IMR-90 (cell line): ENCODE measurements at regions not wholly inside any gene's neighbourhood (a gene's known extent, or its start where the extent isn't known, plus 50 kb on each side); places are given as distances from the start of the nearest gene placed in this dataset.

Experiments used
- ATAC-seq: fragments of 200-7000 bp; cut with Tn5 transposase; 2 replicates; pipeline ENCODE4 v1.9.1; 2020; ENCODE audit warnings: low read depth, mild to moderate bottlenecking, moderate library complexity
- BruUV-seq: library from RNA; stranded (reverse); fragments of 400-500 nt; replicated peaks from 2 replicates; lab custom pipeline; 2021; lab: Mats Ljungman, UMichigan
- CTCF ChIA-PET: fragments of 300-600 bp; formaldehyde crosslinking; extraction: SDS; loops from one replicate; lab custom pipeline; 2021; ENCODE audit warnings: antibody characterized with exemption; lab: Yijun Ruan, JAX
- POLR2A ChIA-PET: fragments of 300-600 bp; sonication (Branson Sonifier 250); formaldehyde crosslinking; loops from one replicate; lab custom pipeline; 2022; ENCODE audit warnings: antibody characterized with exemption; ENCODE audit not compliant: unreplicated experiment; lab: Charles Lee
- DNase-seq: peaks from one replicate; pipeline ENCODE4 v3.0.0; 2013
- H2AFZ ChIP-seq: replicated peaks from 2 replicates; pipeline ENCODE3; 2013; ENCODE audit warnings: low read length, mild to moderate bottlenecking; ENCODE audit not compliant: poor library complexity
- H2AK5ac ChIP-seq: 2 replicates; pipeline ENCODE4 v1.6.1; 2013; ENCODE audit warnings: low read depth, low read length, inconsistent platforms
- H2AK9ac ChIP-seq: replicated peaks from 2 replicates; pipeline ENCODE3; 2013; ENCODE audit warnings: mild to moderate bottlenecking, low read depth, low read length, moderate library complexity; ENCODE audit not compliant: poor library complexity
- H2BK120ac ChIP-seq: 2 replicates; pipeline ENCODE4 v1.6.1; 2013; ENCODE audit warnings: low read depth, low read length, inconsistent platforms
- H2BK15ac ChIP-seq: 3 replicates; pipeline ENCODE4 v1.6.1; 2013; ENCODE audit warnings: low read depth, low read length, inconsistent platforms
- H2BK20ac ChIP-seq: 2 replicates; pipeline ENCODE4 v1.6.1; 2013; ENCODE audit warnings: low read depth, mild to moderate bottlenecking, inconsistent platforms, low read length, moderate library complexity
- H2BK5ac ChIP-seq: 2 replicates; pipeline ENCODE4 v1.6.1; 2013; ENCODE audit warnings: mild to moderate bottlenecking, low read depth, low read length, inconsistent platforms; ENCODE audit not compliant: poor library complexity, severe bottlenecking
- H3K14ac ChIP-seq: replicated peaks from 2 replicates; pipeline ENCODE4 v1.6.1; 2013; ENCODE audit warnings: low read depth, low read length, inconsistent platforms
- H3K18ac ChIP-seq: 2 replicates; pipeline ENCODE4 v1.6.1; 2013; ENCODE audit warnings: low read depth, low read length, control low read depth
- H3K23ac ChIP-seq: 2 replicates; pipeline ENCODE4 v1.6.1; 2013; ENCODE audit warnings: low read depth, low read length, inconsistent platforms
- H3K27ac ChIP-seq: 2 replicates; pipeline ENCODE4 v1.5.1; 2013; ENCODE audit warnings: mild to moderate bottlenecking, control low read depth, low read length; ENCODE audit not compliant: insufficient read depth
- H3K27me3 ChIP-seq: 2 replicates; pipeline ENCODE4 v1.6.1; 2013; ENCODE audit warnings: low read length; ENCODE audit not compliant: control insufficient read depth, insufficient read depth
- H3K36me3 ChIP-seq: 2 replicates; pipeline ENCODE4 v1.6.1; 2013; ENCODE audit warnings: low read length, mixed read lengths; ENCODE audit not compliant: control insufficient read depth, insufficient read depth
- H3K4ac ChIP-seq: 2 replicates; pipeline ENCODE4 v1.6.1; 2013; ENCODE audit warnings: low read depth, low read length, inconsistent platforms
- H3K4me1 ChIP-seq: 2 replicates; pipeline ENCODE4 v1.6.1; 2013; ENCODE audit warnings: low read length, mixed read lengths; ENCODE audit not compliant: control insufficient read depth, insufficient read depth
- H3K4me2 ChIP-seq: 2 replicates; pipeline ENCODE4 v1.6.1; 2013; ENCODE audit warnings: low read depth, mild to moderate bottlenecking, control low read depth, low read length, moderate library complexity
- H3K4me3 ChIP-seq: 2 replicates; pipeline ENCODE4 v1.5.1; 2013; ENCODE audit warnings: low read depth, mild to moderate bottlenecking, control low read depth, low read length, moderate library complexity; ENCODE audit not compliant: insufficient read depth
- H3K56ac ChIP-seq: 2 replicates; pipeline ENCODE4 v1.6.1; 2013; ENCODE audit warnings: low read length, inconsistent platforms; ENCODE audit not compliant: insufficient read depth; ENCODE audit errors: extremely low read depth
- H3K79me1 ChIP-seq, 2 experiments: 2 replicates each; pipeline ENCODE4 v1.6.1; 2013; ENCODE audit warnings: low read length in 2 of 2, inconsistent platforms in 1 of 2, low read depth in 1 of 2
- H3K9ac ChIP-seq: 2 replicates; pipeline ENCODE4 v1.6.1; 2013; ENCODE audit warnings: low read depth, low read length, control low read depth
- H3K9me1 ChIP-seq: 2 replicates; pipeline ENCODE4 v1.6.1; 2013; ENCODE audit warnings: low read length, inconsistent platforms; ENCODE audit not compliant: insufficient read depth
- H3K9me3 ChIP-seq: 2 replicates; pipeline ENCODE4 v1.6.1; 2013; ENCODE audit warnings: low read length; ENCODE audit not compliant: control insufficient read depth, insufficient read depth
- H4K20me1 ChIP-seq: 2 replicates; pipeline ENCODE4 v1.6.1; 2013; ENCODE audit warnings: low read length, inconsistent platforms; ENCODE audit not compliant: insufficient read depth
- H4K5ac ChIP-seq: 2 replicates; pipeline ENCODE4 v1.6.1; 2013; ENCODE audit warnings: mild to moderate bottlenecking, low read depth, low read length, control low read depth
- H4K8ac ChIP-seq, 2 experiments: 2 replicates each; pipeline ENCODE4 v1.6.1; 2013; ENCODE audit warnings: low read depth in 2 of 2, low read length in 2 of 2, control low read depth in 1 of 2, inconsistent platforms in 1 of 2
- H4K91ac ChIP-seq: 2 replicates; pipeline ENCODE4 v1.6.1; 2013; ENCODE audit warnings: low read depth, low read length, inconsistent platforms; ENCODE audit not compliant: insufficient read depth
- BHLHE40 ChIP-seq: fragments of 150-350 bp; IDR thresholded peaks from 2 replicates; pipeline ENCODE4 v1.6.1; 2016; ENCODE audit warnings: mild to moderate bottlenecking, low read depth, low read length
- CEBPB ChIP-seq: IDR thresholded peaks from 2 replicates; pipeline ENCODE4 v1.6.1; 2012; ENCODE audit warnings: low read depth, low read length, improper control_type of control experiment
- CTCF ChIP-seq: conservative IDR thresholded peaks from 2 replicates; pipeline ENCODE4 v1.5.1; 2012; ENCODE audit warnings: mild to moderate bottlenecking, low read depth, low read length, improper control_type of control experiment
- MAFK ChIP-seq: IDR thresholded peaks from 2 replicates; pipeline ENCODE4 v1.6.1; 2012; ENCODE audit warnings: low read depth, low read length, improper control_type of control experiment
- MXI1 ChIP-seq: IDR thresholded peaks from 2 replicates; pipeline ENCODE4 v1.6.1; 2012; ENCODE audit warnings: low read depth, mild to moderate bottlenecking, low read length, moderate library complexity, borderline replicate concordance
- POLR2A ChIP-seq: IDR thresholded peaks from 2 replicates; pipeline ENCODE4 v1.6.1; 2012; ENCODE audit warnings: mild to moderate bottlenecking, low read depth, low read length
- RCOR1 ChIP-seq: IDR thresholded peaks from 2 replicates; pipeline ENCODE4 v1.6.1; 2012; ENCODE audit warnings: mild to moderate bottlenecking, low read length, improper control_type of control experiment; ENCODE audit not compliant: insufficient replicate concordance
- RFX5 ChIP-seq: IDR thresholded peaks from 2 replicates; pipeline ENCODE4 v1.8.0; 2012; ENCODE audit warnings: low read depth, mild to moderate bottlenecking, low read length, moderate library complexity
- USF2 ChIP-seq: fragments of 150-350 bp; IDR thresholded peaks from 2 replicates; pipeline ENCODE4 v1.6.1; 2017; ENCODE audit warnings: mild to moderate bottlenecking, antibody characterized with exemption, low read length, low read depth
- WGBS, 2 experiments: methylation state at CpG; one replicate each; pipeline versions ENCODE4 v1.1.5 to v1.1.7; 2013; ENCODE audit warnings: missing lambda C conversion rate in 2 of 2; ENCODE audit not compliant: insufficient read length in 1 of 2; ENCODE audit errors: extremely low coverage in 2 of 2; 5-methylcytosine and 5-hydroxymethylcytosine counted together
- dilution Hi-C: fragments of 300-500 bp; cut with HindIII; formaldehyde crosslinking; loops from one replicate; pipeline ENCODE4 v1.14.3; 2018; ENCODE audit warnings: low sequenced_read_pairs; ENCODE audit not compliant: unreplicated experiment
- in situ Hi-C: fragments of 300-500 bp; cut with MboI; formaldehyde crosslinking; loops from 3 replicates; pipeline ENCODE4 v1.14.3; 2019; ENCODE audit warnings: low sequenced_read_pairs, inconsistent platforms, mixed read lengths
- intact Hi-C: fragments of 100-400 bp; cut with micrococcal nuclease; formaldehyde crosslinking; loops from 2 replicates; pipeline ENCODE4 v1.10.0; 2022

DNA sequence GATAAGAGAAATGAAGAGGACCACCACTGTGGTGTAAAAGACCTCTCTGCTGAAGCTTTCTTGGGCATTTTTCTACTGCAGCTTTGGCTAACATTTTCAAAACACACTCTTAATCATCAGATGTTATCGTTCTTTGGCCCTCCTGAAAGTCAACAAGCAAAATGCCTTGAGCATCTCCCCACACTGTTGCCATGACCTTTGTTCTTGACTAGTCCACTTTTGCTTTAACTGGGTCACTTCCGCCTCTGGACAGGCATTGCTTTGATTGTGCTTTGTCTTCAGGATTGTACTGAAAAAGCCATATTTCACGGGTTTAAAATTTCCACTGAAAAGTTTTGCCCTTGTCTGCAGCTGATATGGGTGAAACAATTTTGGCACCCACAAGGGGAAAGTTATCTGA lies 107.8 kb upstream of the CXCL12 start:
- BruUV-seq, result no TSS peak
- Histone ChIP-seq H3K4me3 (no peak overlapping the region), H3K27me3 (no peaks in the 10 kb centered on the region), H3K14ac (no peak overlapping the region), H4K91ac (no peak overlapping the region), H3K4ac (no peak overlapping the region), H3K79me1 (no peaks in the 10 kb centered on the region), H4K8ac (no peak overlapping the region), H4K20me1 (no peaks in the 10 kb centered on the region), H3K4me2 (no peak overlapping the region), H3K56ac (no peak overlapping the region), H2BK20ac (no peak overlapping the region), H3K23ac (no peak overlapping the region), H3K9me1 (no peaks in the 10 kb centered on the region), H3K9me3 (no peaks in the 10 kb centered on the region), H2AK9ac (no peak overlapping the region), H2AK5ac (no peak overlapping the region), H2BK5ac (no peak overlapping the region), H3K27ac (no peak overlapping the region), H2BK120ac (no peak overlapping the region), H4K5ac (no peak overlapping the region), H2AFZ (no peak overlapping the region), H3K36me3 (no peaks in the 10 kb centered on the region), H3K18ac (no peak overlapping the region), H3K4me1 (no peaks in the 10 kb centered on the region), H3K9ac (no peak overlapping the region), H2BK15ac (no peak overlapping the region)
- ATAC-seq (no peak), DNase-seq (no peak)
- dilution Hi-C loops, result no loop called here
- ChIA-PET POLR2A (no interaction called here), CTCF (interaction anchor here (1.1 kb wide), 1 partner anchor 12 kb away, joined by 3 read pairs; no protein-coding TSS in a partner anchor)
- in situ Hi-C loops, result no loop called here
- intact Hi-C loops, result no loop called here
- WGBS, 2 experiments, result no CpG with 5 or more reads among the region's 3 CpGs
- TF ChIP-seq MXI1 (no peak), RFX5 (no peak), USF2 (no peak), MAFK (no peak), BHLHE40 (no peak), CEBPB (no peak), POLR2A (no peak), RCOR1 (no peak), CTCF (no peak)
